Psoas muscle (tissue), 7 donors: ENCODE measurements at regions not wholly inside any gene's neighbourhood (a gene's known extent, or its start where the extent isn't known, plus 50 kb on each side); places are given as distances from the start of the nearest gene placed in this dataset.

Source experiments
- ATAC-seq, 4 donors: fragments of 200-7000 bp; cut with Tn5 transposase; one replicate each; pipeline ENCODE4 v1.9.1; 2020; ENCODE audit warnings: moderate library complexity in 3 of 4, mild to moderate bottlenecking in 2 of 4
- DNase-seq, 2 donors: peaks; one replicate each; pipeline ENCODE4 v3.0.0-alpha.2; 2020
- H3K27ac ChIP-seq: fragments of 200-600 bp; one replicate; pipeline ENCODE4 v1.8.0; 2022
- H3K27me3 ChIP-seq, 3 donors: fragments of 200-600 bp in 1 of 3; one replicate each; pipeline versions ENCODE4 v1.6.1 to v1.8.0; 2013 to 2022; ENCODE audit warnings: low read length in 2 of 3, mild to moderate bottlenecking in 2 of 3, moderate library complexity in 1 of 3; ENCODE audit not compliant: insufficient read depth in 3 of 3
- H3K36me3 ChIP-seq, 2 donors: fragments of 200-600 bp in 1 of 2; one replicate each; pipeline versions ENCODE4 v1.6.1 to v1.8.0; 2013 to 2022; ENCODE audit warnings: low read depth in 1 of 2, mild to moderate bottlenecking in 1 of 2, moderate library complexity in 1 of 2; ENCODE audit not compliant: insufficient read depth in 1 of 2
- H3K4me1 ChIP-seq: fragments of 200-600 bp; one replicate; pipeline ENCODE4 v1.8.0; 2022
- H3K4me3 ChIP-seq: fragments of 200-600 bp; one replicate; pipeline ENCODE4 v1.8.0; 2022; ENCODE audit warnings: mild to moderate bottlenecking
- H3K9me3 ChIP-seq: fragments of 200-600 bp; one replicate; pipeline ENCODE4 v1.8.0; 2022
- WGBS, 3 donors: extraction: QIAGEN DNeasy Blood & Tissue Kit; methylation state at CpG; one replicate each; pipeline versions ENCODE4 v1.1.6 to v1.1.7; 2013; 5-methylcytosine and 5-hydroxymethylcytosine counted together
- intact Hi-C, 2 donors: fragments of 100-400 bp; cut with DNase I; formaldehyde crosslinking; loops; one replicate each; pipeline versions ENCODE4 v1.11.0 to v1.14.2; 2022
- TF ChIP-seq, protein P1 (sequence below): fragments of 200-600 bp; IDR thresholded peaks from one replicate; pipeline ENCODE4 v1.8.0; 2022; ENCODE audit warnings: antibody characterized with exemption
- donor health status: healthy with polysubstance abuse.
- donor health status: DM: no; HTN: no; CAD: no; lungs with moderate emphysema.
- donor health status: Bipolar disorder and iron deficiency.
- donor health status: healthy.
- donor health status: DM: yes; HTN: yes; CAD: no.
- donor health status: DM: no; HTN: no; CAD: no.
- donor health status: DM: yes; HTN: yes; CAD: no.

DNA sequence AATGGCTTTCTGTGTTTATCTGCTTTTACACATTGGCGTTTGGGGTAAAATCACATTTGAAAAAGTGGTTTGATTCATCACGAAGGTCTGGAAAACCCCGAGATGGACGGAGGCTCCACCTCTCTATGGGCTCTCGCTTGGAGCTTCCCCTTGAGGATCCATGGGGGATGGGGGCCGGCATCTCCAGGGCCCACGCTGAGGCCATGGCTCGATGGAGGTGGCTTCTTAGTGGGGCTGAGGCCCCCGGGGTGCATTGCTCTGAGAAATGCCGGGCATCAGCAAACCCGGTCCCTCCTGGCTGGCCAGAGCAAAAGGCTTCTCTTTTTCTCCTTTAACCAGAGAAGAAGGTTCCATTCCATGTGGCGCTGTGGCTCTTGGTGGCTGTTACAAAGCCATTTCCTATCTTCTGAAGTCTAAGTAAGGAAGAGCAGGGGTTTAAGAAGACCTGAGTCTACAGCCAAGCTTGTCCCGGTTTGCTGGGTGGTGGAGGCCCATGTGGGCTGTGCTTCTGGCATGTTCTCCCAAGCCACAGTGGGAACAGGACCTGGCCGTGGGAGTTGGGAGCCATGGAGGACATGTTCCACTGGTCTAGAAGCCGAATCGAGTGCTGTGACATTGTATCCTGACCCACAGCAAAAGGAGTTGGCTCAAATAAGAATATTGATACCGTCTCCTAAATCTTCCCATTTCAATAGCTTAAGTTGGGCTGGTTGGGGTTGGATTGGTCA lies 243.5 kb upstream of the PITRM1 start:
- 83 to 89% (median 84%) methylated on average over 17 of the region's 17 CpGs for WGBS, 3 donors
- intact Hi-C loops, result no loop called here
- no peak for ATAC-seq
- Histone ChIP-seq H3K4me3 (no peak overlapping the region), H3K9me3 (no peaks in the 10 kb centered on the region), H3K27ac (no peak overlapping the region), H3K4me1 (no peaks in the 10 kb centered on the region), H3K27me3 (no peaks in the 10 kb centered on the region), H3K36me3 (no peaks in the 10 kb centered on the region)
- DNase-seq, result no peak
- TF ChIP-seq, protein P1, sequence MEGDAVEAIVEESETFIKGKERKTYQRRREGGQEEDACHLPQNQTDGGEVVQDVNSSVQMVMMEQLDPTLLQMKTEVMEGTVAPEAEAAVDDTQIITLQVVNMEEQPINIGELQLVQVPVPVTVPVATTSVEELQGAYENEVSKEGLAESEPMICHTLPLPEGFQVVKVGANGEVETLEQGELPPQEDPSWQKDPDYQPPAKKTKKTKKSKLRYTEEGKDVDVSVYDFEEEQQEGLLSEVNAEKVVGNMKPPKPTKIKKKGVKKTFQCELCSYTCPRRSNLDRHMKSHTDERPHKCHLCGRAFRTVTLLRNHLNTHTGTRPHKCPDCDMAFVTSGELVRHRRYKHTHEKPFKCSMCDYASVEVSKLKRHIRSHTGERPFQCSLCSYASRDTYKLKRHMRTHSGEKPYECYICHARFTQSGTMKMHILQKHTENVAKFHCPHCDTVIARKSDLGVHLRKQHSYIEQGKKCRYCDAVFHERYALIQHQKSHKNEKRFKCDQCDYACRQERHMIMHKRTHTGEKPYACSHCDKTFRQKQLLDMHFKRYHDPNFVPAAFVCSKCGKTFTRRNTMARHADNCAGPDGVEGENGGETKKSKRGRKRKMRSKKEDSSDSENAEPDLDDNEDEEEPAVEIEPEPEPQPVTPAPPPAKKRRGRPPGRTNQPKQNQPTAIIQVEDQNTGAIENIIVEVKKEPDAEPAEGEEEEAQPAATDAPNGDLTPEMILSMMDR, result no peak

DNA sequence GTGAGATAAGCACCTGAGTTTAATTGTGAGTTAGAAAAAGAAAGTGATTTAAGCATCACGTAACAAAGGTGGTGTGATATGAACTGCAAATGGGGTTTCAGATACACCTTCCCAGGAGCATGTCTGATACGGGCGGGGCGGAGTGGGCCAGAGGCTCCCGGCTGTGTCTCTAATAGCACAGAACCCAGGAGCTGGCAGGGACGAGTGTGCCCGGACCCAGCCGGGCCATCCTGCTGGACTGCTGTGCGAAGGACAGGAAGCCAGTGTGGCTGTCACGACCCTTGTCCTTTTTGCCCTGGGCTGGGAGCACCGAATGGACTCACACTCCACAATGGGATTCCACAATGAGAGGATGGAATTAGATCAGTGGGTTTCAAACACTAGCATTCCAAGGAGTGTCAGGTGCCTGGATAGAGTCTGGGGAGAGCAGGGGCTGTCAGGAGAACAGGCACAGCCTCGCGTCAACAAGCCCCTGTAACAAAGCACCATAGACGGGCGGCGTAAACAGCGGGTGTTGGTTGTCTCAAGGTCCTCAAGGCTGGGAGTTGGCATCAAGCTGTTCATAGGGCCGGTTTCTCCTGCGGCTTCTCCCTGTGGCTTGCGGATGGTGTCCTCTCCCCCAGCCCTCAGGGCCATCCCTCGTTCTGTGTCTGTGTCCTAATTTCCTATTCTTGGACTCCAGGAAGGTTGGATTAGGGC lies 242.6 kb upstream of the PITRM1 start:
- TF ChIP-seq, protein P1, result no peak
- no peak overlapping the region for H3K4me3 ChIP-seq
- H3K9me3 ChIP-seq, result no peaks in the 10 kb centered on the region
- ATAC-seq (no peak), DNase-seq (no peak)
- H3K36me3 ChIP-seq, result no peaks in the 10 kb centered on the region
- no peaks in the 10 kb centered on the region for H3K4me1 ChIP-seq
- H3K27me3 ChIP-seq, result no peaks in the 10 kb centered on the region
- 81 to 93% (median 82%) methylated on average over 21 of the region's 21 CpGs for WGBS, 3 donors
- intact Hi-C loops, result no loop called here
- no peak overlapping the region for H3K27ac ChIP-seq

DNA sequence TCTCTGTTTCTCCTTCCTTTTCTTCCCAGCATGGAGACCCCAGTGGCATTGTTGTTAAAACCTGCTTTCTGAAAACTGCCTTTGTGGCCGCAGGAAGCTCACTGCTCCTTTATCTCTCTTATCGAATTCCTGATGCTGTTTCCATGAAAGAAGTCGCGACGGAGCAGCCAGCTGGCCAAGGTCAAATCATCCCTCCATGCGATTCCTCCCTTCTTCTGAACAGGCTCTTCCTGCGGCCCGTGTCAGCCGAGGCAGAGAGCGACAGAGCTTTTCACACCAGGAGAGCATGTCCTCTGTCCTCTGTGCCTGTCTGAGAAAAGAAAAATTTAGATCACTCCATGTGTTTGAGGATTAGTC lies 242.1 kb upstream of the PITRM1 start:
- ATAC-seq, result no peak
- intact Hi-C loops, result no loop called here
- no peak for DNase-seq
- 77 to 84% (median 82%) methylated on average over 10 of the region's 10 CpGs for WGBS, 3 donors
- no peak overlapping the region for H3K4me3 ChIP-seq
- H3K27ac ChIP-seq, result no peak overlapping the region
- TF ChIP-seq, protein P1, result no peak
- no peaks in the 10 kb centered on the region for H3K9me3 ChIP-seq
- H3K36me3 ChIP-seq, result no peaks in the 10 kb centered on the region
- H3K4me1 ChIP-seq, result no peaks in the 10 kb centered on the region
- H3K27me3 ChIP-seq, result no peaks in the 10 kb centered on the region

DNA sequence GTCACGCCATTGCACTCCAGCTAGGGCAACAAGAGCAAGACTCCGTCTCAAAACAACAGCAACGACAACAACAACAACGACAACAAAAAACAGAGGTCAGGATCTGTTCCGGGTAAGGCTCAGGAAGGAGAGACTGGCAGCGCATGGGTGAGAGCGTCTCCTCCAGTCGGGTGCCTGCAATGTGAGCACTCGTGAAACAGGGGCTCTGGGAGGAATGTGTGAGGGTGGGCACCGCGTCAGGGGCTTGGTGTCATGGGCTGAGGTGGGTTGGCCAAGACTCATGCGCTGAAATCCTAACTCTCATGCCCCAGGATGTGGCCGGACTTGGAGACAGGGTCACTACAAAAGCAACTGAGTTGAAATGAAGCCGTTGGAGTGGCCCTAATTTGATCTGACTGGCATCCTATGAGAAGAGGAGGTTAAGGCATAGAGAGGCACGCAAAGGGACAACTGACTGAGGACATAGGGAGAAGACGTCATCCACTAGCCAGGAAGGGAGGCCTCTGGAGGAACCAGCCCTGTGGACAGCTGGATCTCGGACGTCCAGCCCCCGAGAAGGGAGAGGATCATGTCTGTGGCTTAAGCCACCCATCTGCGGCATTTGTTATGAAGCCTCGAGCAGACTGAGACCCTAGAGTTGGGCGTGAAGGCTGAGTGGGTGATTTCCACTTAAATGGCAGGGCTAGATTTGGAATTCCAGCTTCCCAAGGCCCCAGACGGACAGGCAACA lies 241.5 kb upstream of the PITRM1 start:
- Histone ChIP-seq H3K4me1 (no peaks in the 10 kb centered on the region), H3K27me3 (no peaks in the 10 kb centered on the region), H3K36me3 (no peaks in the 10 kb centered on the region), H3K4me3 (no peak overlapping the region), H3K27ac (no peak overlapping the region), H3K9me3 (no peaks in the 10 kb centered on the region)
- ATAC-seq, result no peak
- intact Hi-C loops, result no loop called here
- WGBS, 3 donors, result 91 to 95% (median 94%) methylated on average over 23 of the region's 23 CpGs
- no peak for DNase-seq
- TF ChIP-seq, protein P1, result no peak
